22Rv1 (cell line): ENCODE measurements at regions not wholly inside any gene's neighbourhood (a gene's known extent, or its start where the extent isn't known, plus 50 kb on each side); places are given as distances from the start of the nearest gene placed in this dataset.

Experiments
- ZFX ChIP-seq: fragments of 450-650 bp; IDR thresholded peaks from 2 replicates; pipeline ENCODE4 v1.6.1; 2017; ENCODE audit warnings: antibody characterized with exemption, borderline replicate concordance
- TF ChIP-seq, protein P1 (sequence below): fragments of 450-650 bp; IDR thresholded peaks from 2 replicates; pipeline ENCODE4 v1.5.1; 2017; ENCODE audit warnings: mild to moderate bottlenecking

DNA sequence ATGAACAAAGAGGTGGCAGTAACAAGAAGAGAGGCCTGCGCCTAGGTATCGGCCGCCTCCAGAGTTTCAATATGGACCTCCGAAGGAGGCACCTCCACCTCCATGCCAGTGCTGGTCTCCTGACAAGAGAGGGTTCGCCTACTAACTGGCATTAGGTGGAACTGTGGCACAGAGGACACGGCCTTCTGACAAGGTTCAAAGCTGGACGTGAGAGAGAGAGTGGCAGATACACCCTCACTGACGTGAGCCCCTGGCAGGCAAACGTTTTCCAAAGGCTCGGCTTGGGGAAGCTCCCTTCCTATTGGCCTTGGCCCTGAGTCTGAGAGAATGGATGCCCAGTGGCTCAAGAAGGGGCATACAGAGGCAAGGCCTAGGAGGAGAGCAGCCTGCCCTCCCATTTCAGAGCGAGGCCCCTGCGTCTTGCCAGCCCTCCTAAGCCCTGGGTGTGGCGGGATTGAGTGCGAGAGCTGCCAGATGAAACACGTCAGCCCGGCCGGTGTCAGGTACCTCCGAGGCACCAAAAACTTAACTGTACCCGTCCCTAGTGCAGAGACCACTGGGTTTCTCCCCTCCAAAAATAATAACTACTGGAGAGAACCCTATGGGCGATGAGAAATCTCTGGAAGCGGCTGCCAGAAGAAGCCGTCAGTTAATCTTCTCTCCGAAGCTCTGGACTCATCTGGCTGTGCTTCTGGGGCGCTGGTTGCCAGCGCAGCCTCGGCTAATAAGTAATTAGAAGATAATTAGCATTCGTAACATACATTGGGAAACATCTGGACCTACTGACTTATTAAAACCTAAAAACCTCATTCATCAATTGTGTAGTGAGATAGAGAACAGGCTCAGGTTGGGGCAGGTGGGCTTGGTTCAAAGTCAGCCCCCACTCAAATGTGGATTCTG is 283.6 kb downstream of the NPHP4 start:
- TF ChIP-seq, protein P1, sequence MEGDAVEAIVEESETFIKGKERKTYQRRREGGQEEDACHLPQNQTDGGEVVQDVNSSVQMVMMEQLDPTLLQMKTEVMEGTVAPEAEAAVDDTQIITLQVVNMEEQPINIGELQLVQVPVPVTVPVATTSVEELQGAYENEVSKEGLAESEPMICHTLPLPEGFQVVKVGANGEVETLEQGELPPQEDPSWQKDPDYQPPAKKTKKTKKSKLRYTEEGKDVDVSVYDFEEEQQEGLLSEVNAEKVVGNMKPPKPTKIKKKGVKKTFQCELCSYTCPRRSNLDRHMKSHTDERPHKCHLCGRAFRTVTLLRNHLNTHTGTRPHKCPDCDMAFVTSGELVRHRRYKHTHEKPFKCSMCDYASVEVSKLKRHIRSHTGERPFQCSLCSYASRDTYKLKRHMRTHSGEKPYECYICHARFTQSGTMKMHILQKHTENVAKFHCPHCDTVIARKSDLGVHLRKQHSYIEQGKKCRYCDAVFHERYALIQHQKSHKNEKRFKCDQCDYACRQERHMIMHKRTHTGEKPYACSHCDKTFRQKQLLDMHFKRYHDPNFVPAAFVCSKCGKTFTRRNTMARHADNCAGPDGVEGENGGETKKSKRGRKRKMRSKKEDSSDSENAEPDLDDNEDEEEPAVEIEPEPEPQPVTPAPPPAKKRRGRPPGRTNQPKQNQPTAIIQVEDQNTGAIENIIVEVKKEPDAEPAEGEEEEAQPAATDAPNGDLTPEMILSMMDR = no peak
- TF ChIP-seq ZFX = no peak
